Breast epithelium (tissue), 3 donors: ENCODE measurements at regions not wholly inside any gene's neighbourhood (a gene's known extent, or its start where the extent isn't known, plus 50 kb on each side); places are given as distances from the start of the nearest gene placed in this dataset.

Experiments
- CTCF ChIP-seq, 3 donors: fragments of 450-650 bp; IDR thresholded peaks; one replicate each; pipeline ENCODE4 v1.5.1; 2016 to 2017; ENCODE audit warnings: antibody characterized with exemption in 3 of 3, mild to moderate bottlenecking in 3 of 3, moderate library complexity in 3 of 3
- POLR2A ChIP-seq: fragments of 450-650 bp; IDR thresholded peaks from one replicate; pipeline ENCODE4 v1.6.1; 2016; ENCODE audit warnings: antibody characterized with exemption, mild to moderate bottlenecking, moderate library complexity
- POLR2AphosphoS5 ChIP-seq, 3 donors: sonication (generic); formaldehyde crosslinking; IDR thresholded peaks; one replicate each; pipeline ENCODE4 v1.6.1; 2017; ENCODE audit warnings: antibody characterized with exemption in 3 of 3

- TF ChIP-seq POLR2A (no peak), CTCF (IDR thresholded peaks at IDR 0.05) (no peak), POLR2AphosphoS5 (IDR thresholded peaks at IDR 0.05) (no peak)
Measured at GRCh38 chr2:204282081-204282480, 263.2 kb upstream of the PARD3B start.
